Neural progenitor cell (in vitro differentiated cells): ENCODE measurements at regions not wholly inside any gene's neighbourhood (a gene's known extent, or its start where the extent isn't known, plus 50 kb on each side); places are given as distances from the start of the nearest gene placed in this dataset.

Experiments used
- CTCF ChIP-seq: fragments of 200-600 bp; sonication (generic); IDR thresholded peaks from 2 replicates; pipeline ENCODE4 v1.5.1; 2017; ENCODE audit warnings: antibody characterized with exemption, mild to moderate bottlenecking
- EZH2 ChIP-seq: fragments of 200-600 bp; sonication (generic); IDR thresholded peaks from 2 replicates; pipeline ENCODE4 v1.6.1; 2017; ENCODE audit warnings: antibody characterized with exemption, mild to moderate bottlenecking, moderate library complexity

- TF ChIP-seq CTCF (no peak), EZH2 (no peak)
Measured at GRCh38 chr19:28731577-28731976, 481.4 kb downstream of the UQCRFS1 start.
